ENCODE measurements at regions not wholly inside any gene's neighbourhood (a gene's known extent, or its start where the extent isn't known, plus 50 kb on each side); places are given as distances from the start of the nearest gene placed in this dataset.
A peak's percentile ranks its signal among the peaks of the same experiment; 100 is the strongest.
"Not testable (repeated sequence)": the region's sequence is repeated elsewhere in the genome, so short reads cannot be mapped to it uniquely, and the experiment has no call there.

GRCh38 chr3:75268576-75268975 lies 395.6 kb upstream of the FRG2C start:
- not testable (repeated sequence) for H3K27me3 ChIP-seq, H3K4me3 ChIP-seq, H3K9me3 ChIP-seq, DNase-seq, H3K36me3 ChIP-seq

- H3K36me3 ChIP-seq, H3K9me3 ChIP-seq, DNase-seq, H3K27me3 ChIP-seq, H3K4me3 ChIP-seq: not testable (repeated sequence)
Measured at GRCh38 chr3:75272237-75272636, 391.9 kb upstream of the FRG2C start.

GRCh38 chr3:75272691-75273090 lies 391.4 kb upstream of the FRG2C start:
- no peaks in the 10 kb centered on the region for H3K36me3 ChIP-seq
- no peak overlapping the region for H3K4me3 ChIP-seq
- DNase-seq, result peak; percentile 13
- no peaks in the 10 kb centered on the region for H3K27me3 ChIP-seq
- H3K9me3 ChIP-seq, result no peaks in the 10 kb centered on the region

GRCh38 chr3:75285531-75286148 lies 378.5 kb upstream of the FRG2C start:
- H3K27me3 ChIP-seq, H3K9me3 ChIP-seq, H3K36me3 ChIP-seq, H3K4me3 ChIP-seq: not testable (repeated sequence)
- DNase-seq, result peak; percentile 51

- H3K36me3 ChIP-seq, H3K9me3 ChIP-seq, H3K4me3 ChIP-seq, H3K27me3 ChIP-seq, DNase-seq: not testable (repeated sequence)
Measured at GRCh38 chr3:75288972-75289574, 375.1 kb upstream of the FRG2C start.

GRCh38 chr3:75294124-75294523 lies 370.0 kb upstream of the FRG2C start:
- peak; percentile 7 for DNase-seq
- H3K4me3 ChIP-seq, result no peak overlapping the region
- no peaks in the 10 kb centered on the region for H3K36me3 ChIP-seq
- no peaks in the 10 kb centered on the region for H3K9me3 ChIP-seq
- no peaks in the 10 kb centered on the region for H3K27me3 ChIP-seq

GRCh38 chr3:75295013-75295412 lies 369.1 kb upstream of the FRG2C start:
- no peak for DNase-seq
- Histone ChIP-seq H3K27me3 (no peaks in the 10 kb centered on the region), H3K9me3 (no peaks in the 10 kb centered on the region), H3K36me3 (no peaks in the 10 kb centered on the region), H3K4me3 (no peak overlapping the region)

GRCh38 chr3:75296858-75297257 lies 367.3 kb upstream of the FRG2C start:
- Histone ChIP-seq H3K4me3 (no peak overlapping the region), H3K27me3 (no peaks in the 10 kb centered on the region), H3K9me3 (no peaks in the 10 kb centered on the region), H3K36me3 (no peaks in the 10 kb centered on the region)
- no peak for DNase-seq

- no peak for DNase-seq
- H3K9me3 ChIP-seq, result no peaks in the 10 kb centered on the region
- no peaks in the 10 kb centered on the region for H3K27me3 ChIP-seq
- H3K36me3 ChIP-seq, result no peaks in the 10 kb centered on the region
- H3K4me3 ChIP-seq, result no peak overlapping the region
Measured at GRCh38 chr3:75300606-75301005, 363.5 kb upstream of the FRG2C start.

GRCh38 chr3:75301050-75301449 lies 363.1 kb upstream of the FRG2C start:
- H3K9me3 ChIP-seq, DNase-seq, H3K27me3 ChIP-seq, H3K4me3 ChIP-seq, H3K36me3 ChIP-seq: not testable (repeated sequence)

GRCh38 chr3:75303741-75304140 lies 360.4 kb upstream of the FRG2C start:
- Histone ChIP-seq H3K4me3 (no peak overlapping the region), H3K9me3 (no peaks in the 10 kb centered on the region), H3K36me3 (no peaks in the 10 kb centered on the region), H3K27me3 (no peaks in the 10 kb centered on the region)
- no peak for DNase-seq

GRCh38 chr3:75305901-75306300 lies 358.2 kb upstream of the FRG2C start:
- no peak for DNase-seq
- Histone ChIP-seq H3K27me3 (no peaks in the 10 kb centered on the region), H3K9me3 (no peaks in the 10 kb centered on the region), H3K36me3 (no peaks in the 10 kb centered on the region), H3K4me3 (no peak overlapping the region)

GRCh38 chr3:75311306-75311705 lies 352.8 kb upstream of the FRG2C start:
- H3K4me3 ChIP-seq, H3K27me3 ChIP-seq, H3K36me3 ChIP-seq, H3K9me3 ChIP-seq, DNase-seq: not testable (repeated sequence)

GRCh38 chr3:75312469-75312868 lies 351.7 kb upstream of the FRG2C start:
- not testable (repeated sequence) for H3K9me3 ChIP-seq, H3K4me3 ChIP-seq, H3K36me3 ChIP-seq, H3K27me3 ChIP-seq, DNase-seq

- H3K4me3 ChIP-seq, DNase-seq, H3K9me3 ChIP-seq, H3K27me3 ChIP-seq, H3K36me3 ChIP-seq: not testable (repeated sequence)
Measured at GRCh38 chr3:75319776-75320175, 344.4 kb upstream of the FRG2C start.

- DNase-seq, result no peak
- Histone ChIP-seq H3K36me3 (no peaks in the 10 kb centered on the region), H3K9me3 (no peaks in the 10 kb centered on the region), H3K4me3 (no peak overlapping the region), H3K27me3 (no peaks in the 10 kb centered on the region)
Measured at GRCh38 chr3:75320369-75320768, 343.8 kb upstream of the FRG2C start.

GRCh38 chr3:75321060-75321459 lies 343.1 kb upstream of the FRG2C start:
- H3K36me3 ChIP-seq, result no peaks in the 10 kb centered on the region
- DNase-seq, result no peak
- H3K27me3 ChIP-seq, result no peaks in the 10 kb centered on the region
- no peaks in the 10 kb centered on the region for H3K9me3 ChIP-seq
- no peak overlapping the region for H3K4me3 ChIP-seq

- not testable (repeated sequence) for H3K36me3 ChIP-seq, H3K27me3 ChIP-seq, H3K9me3 ChIP-seq, H3K4me3 ChIP-seq
- DNase-seq, result peak; percentile 24
Measured at GRCh38 chr3:75323936-75324335, 340.2 kb upstream of the FRG2C start.

- H3K9me3 ChIP-seq, result no peaks in the 10 kb centered on the region
- H3K4me3 ChIP-seq, result no peak overlapping the region
- no peaks in the 10 kb centered on the region for H3K27me3 ChIP-seq
- H3K36me3 ChIP-seq, result no peaks in the 10 kb centered on the region
- no peak for DNase-seq
Measured at GRCh38 chr3:75325716-75326115, 338.4 kb upstream of the FRG2C start.

Data from MG63 (cell line).